Left colon (tissue), 2 donors: ENCODE measurements at regions not wholly inside any gene's neighbourhood (a gene's known extent, or its start where the extent isn't known, plus 50 kb on each side); places are given as distances from the start of the nearest gene placed in this dataset.
"Not testable (repeated sequence)": the region's sequence is repeated elsewhere in the genome, so short reads cannot be mapped to it uniquely, and the experiment has no call there.

Experiments
- ATAC-seq: fragments of 200-7000 bp; cut with Tn5 transposase; one replicate; pipeline ENCODE4 v1.9.1; 2020; ENCODE audit warnings: mild to moderate bottlenecking, moderate library complexity
- DNase-seq, 2 donors: peaks; one replicate each; pipeline ENCODE4 v3.0.0-alpha.2; 2020
- intact Hi-C, 2 donors: fragments of 100-400 bp; cut with DNase I in 1 of 2; cut with micrococcal nuclease in 1 of 2; formaldehyde crosslinking; loops; one replicate each; pipeline versions ENCODE4 v1.11.2 to v1.14.0; 2022; cut with DNase I, micrococcal nuclease
- donor health status: DM: no; HTN: no; CAD: no.
- donor health status: DM: yes; HTN: yes; CAD: no.

GRCh38 chr2:89785528-89785927, 1094.1 kb downstream of the RPIA start:
- DNase-seq: not testable (repeated sequence)

GRCh38 chr2:89786642-89787041, 1095.2 kb downstream of the RPIA start:
- intact Hi-C loops, ATAC-seq: not testable (repeated sequence)

More at GRCh38 chr2:89785528-89785927, 1094.1 kb downstream of the RPIA start:
- ATAC-seq, intact Hi-C loops: not testable (repeated sequence)

GRCh38 chr2:89795530-89795929, 1104.1 kb downstream of the RPIA start:
- intact Hi-C loops, ATAC-seq, DNase-seq: not testable (repeated sequence)

More at GRCh38 chr2:89786642-89787041, 1095.2 kb downstream of the RPIA start:
- DNase-seq: not testable (repeated sequence)

GRCh38 chr2:89797320-89798038, 1106.0 kb downstream of the RPIA start:
- DNase-seq (no peak), ATAC-seq (no peak)
- intact Hi-C loops: no loop called here

- intact Hi-C loops, DNase-seq, ATAC-seq: not testable (repeated sequence)
Observed at GRCh38 chr2:89801207-89801606, 1109.7 kb downstream of the RPIA start.

- DNase-seq, ATAC-seq, intact Hi-C loops: not testable (repeated sequence)
Observed at GRCh38 chr2:89806363-89806762, 1114.9 kb downstream of the RPIA start.

GRCh38 chr2:89811295-89811694, 1119.8 kb downstream of the RPIA start:
- intact Hi-C loops: no loop called here
- DNase-seq (no peak), ATAC-seq (no peak)

- DNase-seq, intact Hi-C loops, ATAC-seq: not testable (repeated sequence)
Observed at GRCh38 chr2:89811910-89812309, 1120.4 kb downstream of the RPIA start.

GRCh38 chr2:89814359-89814758, 1122.9 kb downstream of the RPIA start:
- intact Hi-C loops, ATAC-seq, DNase-seq: not testable (repeated sequence)

- intact Hi-C loops: no loop called here
- ATAC-seq: no peak
- DNase-seq: no peak
Observed at GRCh38 chr2:89818873-89819272, 1127.4 kb downstream of the RPIA start.

GRCh38 chr2:89819809-89820208, 1128.3 kb downstream of the RPIA start:
- ATAC-seq (no peak), DNase-seq (no peak)
- intact Hi-C loops: no loop called here

- no peak for ATAC-seq
- intact Hi-C loops: no loop called here
Observed at GRCh38 chr2:89820248-89820647, 1128.8 kb downstream of the RPIA start.

GRCh38 chr2:89821455-89821945, 1130.0 kb downstream of the RPIA start:
- ATAC-seq (no peak), DNase-seq (no peak)
- intact Hi-C loops: no loop called here

More at GRCh38 chr2:89820248-89820647, 1128.8 kb downstream of the RPIA start:
- no peak for DNase-seq

GRCh38 chr2:89822342-89822741, 1130.9 kb downstream of the RPIA start:
- DNase-seq, ATAC-seq, intact Hi-C loops: not testable (repeated sequence)

- no peak for ATAC-seq
- DNase-seq: no peak
- intact Hi-C loops: no loop called here
Observed at GRCh38 chr2:89823556-89823955, 1132.1 kb downstream of the RPIA start.

- DNase-seq: no peak
- intact Hi-C loops: no loop called here
- ATAC-seq: no peak
Observed at GRCh38 chr2:89825034-89825433, 1133.6 kb downstream of the RPIA start.

- ATAC-seq, DNase-seq, intact Hi-C loops: not testable (repeated sequence)
Observed at GRCh38 chr2:89826741-89827140, 1135.3 kb downstream of the RPIA start.

- intact Hi-C loops, DNase-seq, ATAC-seq: not testable (repeated sequence)
Observed at GRCh38 chr2:89827829-89828228, 1136.4 kb downstream of the RPIA start.

GRCh38 chr2:89828416-89828815, 1136.9 kb downstream of the RPIA start:
- intact Hi-C loops, DNase-seq, ATAC-seq: not testable (repeated sequence)

- ATAC-seq: peak; percentile 43
- intact Hi-C loops, DNase-seq: not testable (repeated sequence)
Observed at GRCh38 chr2:89828961-89829631, 1137.6 kb downstream of the RPIA start.
